ENCODE measurements at regions not wholly inside any gene's neighbourhood (a gene's known extent, or its start where the extent isn't known, plus 50 kb on each side); places are given as distances from the start of the nearest gene placed in this dataset.
"Not testable (repeated sequence)": the region's sequence is repeated elsewhere in the genome, so short reads cannot be mapped to it uniquely, and the experiment has no call there.

DNA sequence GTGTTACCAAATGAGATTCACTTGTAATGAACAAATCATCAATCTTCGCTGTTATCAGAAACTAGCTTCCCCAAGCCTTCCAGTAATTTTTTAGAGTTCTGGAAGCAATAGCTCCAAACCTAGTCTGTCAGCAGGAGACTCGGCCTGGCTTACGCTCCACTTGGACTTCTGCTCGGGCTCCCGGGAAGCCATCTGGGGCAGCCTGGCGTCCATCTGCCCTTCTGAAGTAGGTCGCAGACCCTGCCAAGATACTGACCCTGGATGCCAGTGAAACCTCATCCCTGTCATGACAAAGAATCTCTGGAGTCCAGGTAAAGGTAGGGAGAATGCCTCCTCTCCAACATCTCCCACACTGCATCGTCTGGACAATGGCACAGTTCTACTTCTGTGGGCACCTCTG is 493.8 kb upstream of the ZFP42 start:
- no peaks in the 10 kb centered on the region for H3K79me2 ChIP-seq (ENCODE audit: insufficient read depth, low read length)
- H3K4me3 ChIP-seq (ENCODE audit: insufficient read depth, low read length, poor library complexity, severe bottlenecking), result no peak overlapping the region
- H3K9ac ChIP-seq (ENCODE audit: low read length), result no peak overlapping the region
- no peak overlapping the region for H3K4me2 ChIP-seq (ENCODE audit: low read depth, low read length, poor library complexity, severe bottlenecking)
- H2AFZ ChIP-seq (ENCODE audit: low read depth, low read length, severe bottlenecking), result no peak overlapping the region
- TF ChIP-seq EZH2phosphoT487 (conservative IDR thresholded peaks at IDR 0.05; ENCODE audit: low read length), result no peak
- TF ChIP-seq, protein P1, sequence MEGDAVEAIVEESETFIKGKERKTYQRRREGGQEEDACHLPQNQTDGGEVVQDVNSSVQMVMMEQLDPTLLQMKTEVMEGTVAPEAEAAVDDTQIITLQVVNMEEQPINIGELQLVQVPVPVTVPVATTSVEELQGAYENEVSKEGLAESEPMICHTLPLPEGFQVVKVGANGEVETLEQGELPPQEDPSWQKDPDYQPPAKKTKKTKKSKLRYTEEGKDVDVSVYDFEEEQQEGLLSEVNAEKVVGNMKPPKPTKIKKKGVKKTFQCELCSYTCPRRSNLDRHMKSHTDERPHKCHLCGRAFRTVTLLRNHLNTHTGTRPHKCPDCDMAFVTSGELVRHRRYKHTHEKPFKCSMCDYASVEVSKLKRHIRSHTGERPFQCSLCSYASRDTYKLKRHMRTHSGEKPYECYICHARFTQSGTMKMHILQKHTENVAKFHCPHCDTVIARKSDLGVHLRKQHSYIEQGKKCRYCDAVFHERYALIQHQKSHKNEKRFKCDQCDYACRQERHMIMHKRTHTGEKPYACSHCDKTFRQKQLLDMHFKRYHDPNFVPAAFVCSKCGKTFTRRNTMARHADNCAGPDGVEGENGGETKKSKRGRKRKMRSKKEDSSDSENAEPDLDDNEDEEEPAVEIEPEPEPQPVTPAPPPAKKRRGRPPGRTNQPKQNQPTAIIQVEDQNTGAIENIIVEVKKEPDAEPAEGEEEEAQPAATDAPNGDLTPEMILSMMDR (IDR thresholded peaks at IDR 0.05; ENCODE audit: insufficient read depth, low read length, poor library complexity, severe bottlenecking), result no peak
- no peaks in the 10 kb centered on the region for H3K27me3 ChIP-seq (ENCODE audit: low read length)
- no peaks in the 10 kb centered on the region for H3K9me3 ChIP-seq (ENCODE audit: insufficient read depth, low read length)
- H3F3A ChIP-seq (ENCODE audit: insufficient read depth), result no peaks in the 10 kb centered on the region
- H4K20me1 ChIP-seq (ENCODE audit: low read depth, low read length), result no peaks in the 10 kb centered on the region
- no peaks in the 10 kb centered on the region for H3K36me3 ChIP-seq (ENCODE audit: low read length)
- H3K27ac ChIP-seq (ENCODE audit: low read depth, low read length), result no peak overlapping the region
- H3K9me2 ChIP-seq (replicated peaks; ENCODE audit: insufficient read depth, low read length), result no peaks in the 10 kb centered on the region

DNA sequence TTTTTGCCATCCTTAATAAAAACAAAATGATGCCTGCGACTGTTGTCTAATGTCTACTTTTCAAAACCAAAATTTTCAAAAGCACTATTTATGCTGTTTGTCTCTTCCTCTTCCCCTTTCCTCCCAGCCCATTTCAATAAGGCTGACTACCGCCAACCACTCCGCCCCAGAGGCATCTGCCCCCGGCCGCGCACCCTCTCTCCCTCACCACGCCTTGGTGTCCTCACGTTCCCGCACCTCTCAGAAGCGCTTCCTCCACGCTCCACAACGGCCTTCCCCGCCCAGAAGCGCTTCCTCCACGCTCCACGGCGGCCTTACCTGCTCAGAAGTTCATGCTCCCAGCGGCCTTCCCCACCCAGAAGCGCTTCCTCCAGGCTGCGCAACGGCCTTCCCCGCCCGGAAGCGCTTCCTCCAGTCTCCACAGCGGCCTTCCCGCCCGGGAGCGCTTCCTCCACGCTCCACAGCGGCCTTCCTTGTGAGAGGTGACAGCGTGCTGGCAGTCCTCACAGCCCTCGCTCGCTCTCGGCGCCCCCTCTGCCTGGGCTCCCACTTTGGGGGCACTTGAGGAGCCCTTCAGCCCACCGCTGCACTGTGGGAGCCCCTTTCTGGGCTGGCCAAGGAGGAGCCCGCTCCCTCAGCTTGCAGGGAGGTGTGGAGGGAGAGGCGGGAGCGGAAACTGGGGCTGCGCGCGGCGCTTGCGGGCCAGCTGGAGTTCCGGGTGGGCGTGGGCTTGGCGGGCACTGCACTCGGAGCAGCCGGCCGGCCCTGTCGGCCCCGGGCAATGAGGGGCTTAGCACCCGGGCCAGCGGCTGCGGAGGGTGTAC is 490.4 kb upstream of the ZFP42 start:
- Histone ChIP-seq H3K4me2 (ENCODE audit: low read depth, low read length, poor library complexity, severe bottlenecking) (no peak overlapping the region), H3K27me3 (ENCODE audit: low read length) (no peaks in the 10 kb centered on the region), H2AFZ (ENCODE audit: low read depth, low read length, severe bottlenecking) (no peak overlapping the region), H3F3A (ENCODE audit: insufficient read depth) (no peaks in the 10 kb centered on the region), H3K27ac (ENCODE audit: low read depth, low read length) (no peak overlapping the region), H3K9me2 (replicated peaks; ENCODE audit: insufficient read depth, low read length) (no peaks in the 10 kb centered on the region), H3K79me2 (ENCODE audit: insufficient read depth, low read length) (no peaks in the 10 kb centered on the region), H3K4me3 (ENCODE audit: insufficient read depth, low read length, poor library complexity, severe bottlenecking) (no peak overlapping the region), H4K20me1 (ENCODE audit: low read depth, low read length) (no peaks in the 10 kb centered on the region), H3K36me3 (ENCODE audit: low read length) (no peaks in the 10 kb centered on the region), H3K9me3 (ENCODE audit: insufficient read depth, low read length) (no peaks in the 10 kb centered on the region), H3K9ac (ENCODE audit: low read length) (no peak overlapping the region)
- no peak for TF ChIP-seq EZH2phosphoT487 (conservative IDR thresholded peaks at IDR 0.05; ENCODE audit: low read length)
- TF ChIP-seq, protein P1 (IDR thresholded peaks at IDR 0.05; ENCODE audit: insufficient read depth, low read length, poor library complexity, severe bottlenecking), result no peak

DNA sequence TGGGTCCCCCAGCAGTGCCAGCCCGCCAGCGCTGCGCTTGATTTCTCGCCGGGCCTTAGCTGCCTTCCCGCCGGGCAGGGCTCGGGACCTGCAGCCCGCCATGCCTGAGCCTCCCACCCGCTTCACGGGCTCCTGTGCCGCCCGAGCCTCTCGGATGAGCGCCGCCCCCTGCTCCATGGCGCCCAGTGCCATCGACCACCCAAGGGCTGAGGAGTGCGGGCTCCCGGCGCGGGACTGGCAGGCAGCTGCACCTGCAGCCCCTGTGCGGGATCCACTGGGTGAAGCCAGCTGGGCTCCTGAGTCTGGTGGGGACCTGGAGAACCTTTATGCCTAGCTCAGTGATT is 489.8 kb upstream of the ZFP42 start:
- H3K4me3 ChIP-seq (ENCODE audit: insufficient read depth, low read length, poor library complexity, severe bottlenecking), result not testable (repeated sequence)

GRCh38 chr4:187516224-187516623 is 479.3 kb upstream of the ZFP42 start:
- H3F3A ChIP-seq (ENCODE audit: insufficient read depth), result no peaks in the 10 kb centered on the region
- TF ChIP-seq EZH2phosphoT487 (conservative IDR thresholded peaks at IDR 0.05; ENCODE audit: low read length), result no peak
- TF ChIP-seq, protein P1 (IDR thresholded peaks at IDR 0.05; ENCODE audit: insufficient read depth, low read length, poor library complexity, severe bottlenecking), result no peak
- H3K9me2 ChIP-seq (replicated peaks; ENCODE audit: insufficient read depth, low read length), result no peaks in the 10 kb centered on the region
- H3K27ac ChIP-seq (ENCODE audit: low read depth, low read length), result no peak overlapping the region
- no peak overlapping the region for H3K9ac ChIP-seq (ENCODE audit: low read length)
- no peak overlapping the region for H3K4me2 ChIP-seq (ENCODE audit: low read depth, low read length, poor library complexity, severe bottlenecking)
- no peaks in the 10 kb centered on the region for H3K27me3 ChIP-seq (ENCODE audit: low read length)
- no peaks in the 10 kb centered on the region for H3K79me2 ChIP-seq (ENCODE audit: insufficient read depth, low read length)
- no peak overlapping the region for H2AFZ ChIP-seq (ENCODE audit: low read depth, low read length, severe bottlenecking)
- H3K4me3 ChIP-seq (ENCODE audit: insufficient read depth, low read length, poor library complexity, severe bottlenecking), result no peak overlapping the region
- no peaks in the 10 kb centered on the region for H4K20me1 ChIP-seq (ENCODE audit: low read depth, low read length)
- no peaks in the 10 kb centered on the region for H3K36me3 ChIP-seq (ENCODE audit: low read length)
- no peaks in the 10 kb centered on the region for H3K9me3 ChIP-seq (ENCODE audit: insufficient read depth, low read length)

More for the DNA sequence above, 489.8 kb upstream of the ZFP42 start:
- H3K36me3 ChIP-seq (ENCODE audit: low read length); H4K20me1 ChIP-seq (ENCODE audit: low read depth, low read length); H3K4me2 ChIP-seq (ENCODE audit: low read depth, low read length, poor library complexity, severe bottlenecking); H2AFZ ChIP-seq (ENCODE audit: low read depth, low read length, severe bottlenecking); H3K9me2 ChIP-seq (replicated peaks; ENCODE audit: insufficient read depth, low read length); H3K9me3 ChIP-seq (ENCODE audit: insufficient read depth, low read length); H3F3A ChIP-seq (ENCODE audit: insufficient read depth); H3K27me3 ChIP-seq (ENCODE audit: low read length); H3K27ac ChIP-seq (ENCODE audit: low read depth, low read length); H3K79me2 ChIP-seq (ENCODE audit: insufficient read depth, low read length); H3K9ac ChIP-seq (ENCODE audit: low read length): not testable (repeated sequence)

All from SU-DHL-6 (cell line).